ENCODE measurements at regions not wholly inside any gene's neighbourhood (a gene's known extent, or its start where the extent isn't known, plus 50 kb on each side); places are given as distances from the start of the nearest gene placed in this dataset.

DNA sequence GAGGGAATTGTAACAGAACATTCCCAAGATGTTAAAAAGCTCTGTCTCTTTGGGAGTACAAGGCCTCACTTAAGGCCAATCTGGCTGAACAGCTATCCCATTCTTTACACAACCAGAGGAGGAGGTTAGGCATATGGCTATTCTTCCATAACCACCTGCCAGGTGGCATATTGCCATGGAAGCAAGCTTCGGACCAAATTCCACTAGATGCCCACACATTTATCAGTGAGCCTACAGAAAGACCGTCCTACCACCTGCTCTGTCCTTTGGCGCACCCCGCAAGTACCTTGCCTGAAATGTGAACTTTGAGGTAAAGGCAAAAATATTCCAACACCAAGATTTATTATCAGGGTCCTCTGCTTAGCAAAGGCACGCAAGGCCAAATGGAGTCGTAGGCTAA lies 519.9 kb upstream of the TNP1 start:
- intact Hi-C loops (cut with DNase I): no loop called here
- Histone ChIP-seq H3K36me3 (no peaks in the 10 kb centered on the region), H3K4me1 (replicated peaks) (no peaks in the 10 kb centered on the region), H3K27me3 (replicated peaks; ENCODE audit: insufficient read depth) (no peaks in the 10 kb centered on the region), H3K27ac (no peak overlapping the region), H3K9me3 (no peaks in the 10 kb centered on the region), H3K4me3 (no peak overlapping the region)
- 88% methylated on average over 6 of the region's 6 CpGs for WGBS
- no peak for DNase-seq (ENCODE audit: low spot score)
- TF ChIP-seq, protein P1, sequence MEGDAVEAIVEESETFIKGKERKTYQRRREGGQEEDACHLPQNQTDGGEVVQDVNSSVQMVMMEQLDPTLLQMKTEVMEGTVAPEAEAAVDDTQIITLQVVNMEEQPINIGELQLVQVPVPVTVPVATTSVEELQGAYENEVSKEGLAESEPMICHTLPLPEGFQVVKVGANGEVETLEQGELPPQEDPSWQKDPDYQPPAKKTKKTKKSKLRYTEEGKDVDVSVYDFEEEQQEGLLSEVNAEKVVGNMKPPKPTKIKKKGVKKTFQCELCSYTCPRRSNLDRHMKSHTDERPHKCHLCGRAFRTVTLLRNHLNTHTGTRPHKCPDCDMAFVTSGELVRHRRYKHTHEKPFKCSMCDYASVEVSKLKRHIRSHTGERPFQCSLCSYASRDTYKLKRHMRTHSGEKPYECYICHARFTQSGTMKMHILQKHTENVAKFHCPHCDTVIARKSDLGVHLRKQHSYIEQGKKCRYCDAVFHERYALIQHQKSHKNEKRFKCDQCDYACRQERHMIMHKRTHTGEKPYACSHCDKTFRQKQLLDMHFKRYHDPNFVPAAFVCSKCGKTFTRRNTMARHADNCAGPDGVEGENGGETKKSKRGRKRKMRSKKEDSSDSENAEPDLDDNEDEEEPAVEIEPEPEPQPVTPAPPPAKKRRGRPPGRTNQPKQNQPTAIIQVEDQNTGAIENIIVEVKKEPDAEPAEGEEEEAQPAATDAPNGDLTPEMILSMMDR (IDR thresholded peaks at IDR 0.05): no peak

DNA sequence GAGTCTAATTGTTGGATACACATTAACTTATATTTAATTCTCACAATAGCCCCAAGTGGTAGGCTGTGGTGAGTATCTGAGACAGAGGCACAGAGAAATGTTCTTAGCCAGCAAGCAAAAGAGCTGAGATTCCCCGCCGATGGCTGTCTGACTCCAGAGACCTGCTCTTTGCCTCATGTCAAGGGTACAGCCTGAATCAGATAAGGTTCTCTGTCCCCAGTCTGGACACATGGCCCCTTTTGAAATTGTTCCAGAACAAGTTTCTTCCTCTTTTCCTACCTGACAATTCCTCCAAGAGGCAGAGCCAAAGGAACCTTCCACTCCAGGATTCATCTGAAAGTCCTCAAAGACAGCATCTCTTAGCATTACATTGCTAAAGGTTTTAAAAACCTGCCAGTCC lies 512.9 kb upstream of the TNP1 start:
- intact Hi-C loops (cut with DNase I): no loop called here
- Histone ChIP-seq H3K27me3 (replicated peaks; ENCODE audit: insufficient read depth) (no peaks in the 10 kb centered on the region), H3K27ac (no peak overlapping the region), H3K9me3 (no peaks in the 10 kb centered on the region), H3K4me3 (no peak overlapping the region), H3K4me1 (replicated peaks) (peaks cover 2% of the 10 kb centered on the region), H3K36me3 (no peaks in the 10 kb centered on the region)
- DNase-seq (ENCODE audit: low spot score): no peak
- TF ChIP-seq, protein P1 (IDR thresholded peaks at IDR 0.05): no peak
- TF ChIP-seq POLR2A (IDR thresholded peaks at IDR 0.05) (no peak), POLR2AphosphoS5 (IDR thresholded peaks at IDR 0.05) (no peak)
- 92% methylated on average over 2 of the region's 2 CpGs for WGBS

DNA sequence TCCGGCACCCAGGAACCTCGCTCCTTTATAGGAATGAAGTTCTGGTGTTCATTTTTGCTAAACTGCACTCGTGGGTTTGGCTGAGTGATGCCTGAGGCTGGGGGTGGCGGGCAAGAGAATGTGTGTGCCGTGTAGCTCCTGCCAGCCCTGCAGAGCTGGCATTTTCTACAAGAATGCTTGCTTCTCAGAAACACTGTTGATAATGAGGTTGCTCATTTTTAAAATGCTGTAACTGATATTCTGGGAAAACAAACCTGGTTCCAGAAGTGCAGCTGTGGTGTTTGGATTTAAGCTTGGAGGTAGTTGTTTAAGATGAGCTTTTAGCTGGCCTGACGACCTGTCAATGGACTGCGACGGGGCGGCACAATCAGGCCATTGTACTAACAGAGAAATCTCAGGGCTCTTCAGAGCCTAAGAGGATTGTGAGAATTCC lies 511.9 kb upstream of the TNP1 start:
- no peak for DNase-seq (ENCODE audit: low spot score)
- 34% methylated on average over 9 of the region's 9 CpGs for WGBS

DNA sequence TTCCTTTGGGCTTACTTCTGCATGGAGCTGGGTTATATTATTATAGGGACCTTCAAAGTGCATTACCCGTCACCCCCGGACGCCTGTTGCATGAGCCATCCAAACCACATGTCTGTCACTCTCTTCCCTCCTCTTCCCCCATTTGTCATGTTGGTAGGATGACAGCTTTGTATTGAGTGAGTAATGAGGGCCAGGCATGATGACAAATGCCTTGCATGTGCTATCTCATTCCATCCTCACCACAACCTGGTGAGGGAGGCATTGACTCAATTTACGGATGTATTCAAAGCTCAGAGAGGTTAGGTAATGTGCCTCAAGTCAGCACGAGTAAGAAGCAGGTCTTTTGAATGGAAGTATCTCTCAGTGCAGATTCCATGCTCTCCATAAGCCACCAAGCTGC lies 510.5 kb upstream of the TNP1 start:
- Histone ChIP-seq H3K9me3 (no peaks in the 10 kb centered on the region), H3K36me3 (no peaks in the 10 kb centered on the region), H3K27me3 (replicated peaks; ENCODE audit: insufficient read depth) (no peaks in the 10 kb centered on the region), H3K4me3 (no peak overlapping the region), H3K4me1 (replicated peaks) (peaks cover 2% of the 10 kb centered on the region), H3K27ac (no peak overlapping the region)
- no peak for DNase-seq (ENCODE audit: low spot score)
- TF ChIP-seq POLR2A (IDR thresholded peaks at IDR 0.05): no peak
- TF ChIP-seq, protein P1 (IDR thresholded peaks at IDR 0.05): no peak
- TF ChIP-seq POLR2AphosphoS5 (IDR thresholded peaks at IDR 0.05): no peak
- 97% methylated on average over 5 of the region's 5 CpGs for WGBS
- intact Hi-C loops (cut with DNase I): no loop called here

More for the DNA sequence above, 511.9 kb upstream of the TNP1 start:
- intact Hi-C loops (cut with DNase I): no loop called here
- no peak overlapping the region for H3K4me3 ChIP-seq
- peak overlapping the region in 1 of 2 donors; percentile 15 for H3K27ac ChIP-seq
- H3K9me3 ChIP-seq: no peaks in the 10 kb centered on the region
- TF ChIP-seq POLR2AphosphoS5 (IDR thresholded peaks at IDR 0.05) (no peak), POLR2A (IDR thresholded peaks at IDR 0.05) (no peak)
- TF ChIP-seq, protein P1 (IDR thresholded peaks at IDR 0.05): no peak
- peaks cover 2% of the 10 kb centered on the region for H3K4me1 ChIP-seq (replicated peaks)
- H3K27me3 ChIP-seq (replicated peaks; ENCODE audit: insufficient read depth): no peaks in the 10 kb centered on the region
- H3K36me3 ChIP-seq: no peaks in the 10 kb centered on the region

DNA sequence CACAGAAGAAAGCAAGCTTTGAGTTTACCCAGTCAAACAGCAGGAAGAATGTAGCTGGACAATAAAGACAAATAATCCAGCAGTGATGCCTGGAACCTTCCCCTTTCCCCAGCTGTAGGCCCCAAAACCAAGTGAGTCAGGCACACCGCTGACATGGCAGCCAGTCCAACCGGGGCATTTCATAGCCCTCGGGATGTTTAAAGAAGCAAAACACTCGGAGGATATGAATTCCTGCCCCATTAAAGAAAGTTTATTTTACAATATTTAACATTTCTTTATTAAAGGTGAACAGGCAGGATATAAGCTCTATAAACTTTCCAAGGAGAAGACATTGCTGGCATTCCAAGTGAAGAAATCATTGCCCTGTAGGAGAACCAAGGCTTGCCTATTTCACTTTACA lies 507.6 kb upstream of the TNP1 start:
- H3K36me3 ChIP-seq: no peaks in the 10 kb centered on the region
- H3K4me1 ChIP-seq (replicated peaks): peaks cover 2% of the 10 kb centered on the region

More for the DNA sequence above, 507.6 kb upstream of the TNP1 start:
- no peak overlapping the region for H3K27ac ChIP-seq
- TF ChIP-seq POLR2AphosphoS5 (IDR thresholded peaks at IDR 0.05): peak; percentile 43
- no peak for TF ChIP-seq POLR2A (IDR thresholded peaks at IDR 0.05)
- 56% methylated on average over 4 of the region's 4 CpGs for WGBS
- no peaks in the 10 kb centered on the region for H3K27me3 ChIP-seq (replicated peaks; ENCODE audit: insufficient read depth)
- no peaks in the 10 kb centered on the region for H3K9me3 ChIP-seq
- DNase-seq (ENCODE audit: low spot score): peak; percentile 33
- no peak overlapping the region for H3K4me3 ChIP-seq
- intact Hi-C loops (cut with DNase I): no loop called here

All from prostate gland (tissue), 2 donors.